Stromal cell of bone marrow (primary cell): ENCODE measurements at regions not wholly inside any gene's neighbourhood (a gene's known extent, or its start where the extent isn't known, plus 50 kb on each side); places are given as distances from the start of the nearest gene placed in this dataset.

Experiments used
- DNase-seq: peaks from one replicate; pipeline ENCODE4 v3.0.0-alpha.2; 2012; ENCODE audit warnings: low read depth

DNA sequence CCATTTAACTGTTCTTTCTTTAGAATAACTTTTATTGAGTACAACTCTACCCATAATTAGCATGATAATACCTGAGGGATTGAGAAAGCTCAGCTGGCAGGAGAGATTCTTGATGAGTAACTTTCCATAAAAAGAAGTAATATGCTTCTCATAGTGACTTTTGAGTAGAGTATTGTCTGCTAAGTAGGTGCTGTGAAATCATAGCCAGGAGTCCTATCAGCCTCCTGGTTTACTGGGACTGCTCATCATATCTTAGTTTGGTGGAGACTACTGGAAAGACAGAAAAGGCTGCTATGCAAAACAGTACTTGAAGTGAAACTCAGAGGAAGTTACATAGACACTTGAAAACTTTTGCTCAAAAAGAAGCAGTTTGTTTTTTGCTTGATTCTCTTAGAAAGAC, 113.3 kb upstream of the ATP2B1 start:
- no peak for DNase-seq

DNA sequence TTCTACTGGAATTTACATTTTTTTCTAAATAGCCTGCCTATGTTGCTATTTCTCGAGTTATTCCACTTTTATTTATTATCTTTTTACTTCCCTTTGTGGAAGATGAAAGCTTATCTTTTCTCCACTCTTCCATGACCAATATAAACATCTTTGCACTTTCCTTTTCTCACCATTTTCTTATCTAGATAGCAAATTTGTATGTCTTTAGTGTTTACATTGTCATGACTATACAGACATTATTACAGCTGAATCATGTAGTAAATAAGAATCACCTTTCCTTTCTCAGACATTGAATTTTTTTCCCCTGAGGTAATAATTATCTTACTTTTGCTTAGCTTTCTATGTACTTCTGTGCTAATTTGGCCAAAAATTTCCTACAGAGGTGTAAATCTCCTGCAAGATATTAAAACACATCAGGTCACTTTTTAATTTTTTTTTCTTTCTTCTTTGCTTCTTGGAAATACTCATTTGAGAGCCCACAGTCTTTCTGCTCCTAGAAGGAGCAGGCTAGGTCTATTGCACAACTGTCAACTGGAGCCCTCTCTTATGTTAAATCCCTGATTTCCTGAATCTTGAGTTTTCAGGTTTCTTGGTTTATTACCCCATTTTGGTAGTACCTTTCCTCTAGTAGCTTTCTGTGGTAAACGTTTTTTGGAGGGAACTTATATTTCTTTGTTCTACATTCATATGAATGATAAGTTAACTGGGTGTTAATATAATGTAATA, 109.0 kb upstream of the ATP2B1 start:
- no peak for DNase-seq

GRCh38 chr12:89815225-89815624, 106.6 kb upstream of the ATP2B1 start:
- no peak for DNase-seq

- DNase-seq = no peak
These were observed 94.8 kb upstream of the ATP2B1 start for GRCh38 chr12:89803412-89803811.

GRCh38 chr12:89801284-89801683, 92.6 kb upstream of the ATP2B1 start:
- DNase-seq = no peak

DNA sequence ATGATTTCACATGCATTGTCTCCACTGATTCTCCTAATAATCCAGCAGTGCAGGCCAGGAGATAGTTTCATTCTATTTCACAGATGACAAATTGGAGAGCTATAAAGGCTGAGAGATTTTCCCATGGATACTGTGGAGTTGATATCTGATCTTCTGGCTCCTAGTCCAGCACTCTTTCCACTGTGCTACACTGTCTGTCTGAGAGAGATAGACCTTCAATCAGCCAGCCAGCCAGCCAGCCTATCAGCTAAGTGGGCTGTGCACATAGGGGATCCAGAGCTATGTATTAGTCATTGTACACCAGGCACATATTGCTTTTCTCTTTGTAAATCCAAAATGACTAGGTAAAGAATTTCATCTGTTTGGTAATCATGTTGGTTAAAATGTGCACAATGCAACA, 91.8 kb upstream of the ATP2B1 start:
- no peak for DNase-seq

DNA sequence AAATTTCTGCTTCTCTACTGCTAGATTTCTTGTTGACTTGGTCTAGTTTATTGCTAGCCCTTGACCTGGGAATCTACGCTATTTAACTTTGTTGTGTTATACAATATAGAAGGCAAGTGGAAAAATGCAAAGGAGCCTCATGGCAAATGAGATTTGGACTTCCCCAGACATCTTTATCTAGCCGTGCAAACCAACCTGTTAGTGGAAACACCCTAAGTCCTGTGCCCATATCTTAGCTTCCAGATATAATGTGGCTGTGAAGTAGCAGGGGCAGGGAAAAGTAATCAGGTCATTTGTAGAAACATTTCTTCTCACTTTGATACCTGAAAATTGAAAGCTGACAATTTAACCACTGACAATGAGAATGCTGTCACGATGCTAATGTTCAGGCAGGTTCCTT, 90.7 kb upstream of the ATP2B1 start:
- no peak for DNase-seq

GRCh38 chr12:89797436-89797835, 88.8 kb upstream of the ATP2B1 start:
- no peak for DNase-seq

- no peak for DNase-seq
These were observed 88.3 kb upstream of the ATP2B1 start for GRCh38 chr12:89796798-89797382.

GRCh38 chr12:89793946-89794345, 85.3 kb upstream of the ATP2B1 start:
- DNase-seq = no peak

DNA sequence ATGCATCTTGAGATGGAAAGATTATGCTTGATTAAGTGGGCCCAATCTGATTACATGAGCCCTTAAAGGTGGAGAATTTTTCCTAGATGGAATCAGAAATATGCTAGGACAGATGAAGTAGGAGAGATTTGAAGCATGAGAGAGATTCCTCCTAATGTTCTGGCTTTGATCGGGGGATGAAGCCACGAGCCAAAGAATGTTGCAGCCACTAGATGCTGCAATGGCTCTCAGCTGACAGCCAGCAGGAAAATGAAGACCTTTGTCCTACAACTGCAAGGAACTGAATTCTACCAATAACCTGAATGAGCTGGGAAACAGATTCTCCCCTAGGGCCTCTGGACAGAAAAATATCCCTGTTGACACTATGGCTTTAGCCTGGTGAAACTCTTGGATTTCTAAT, 82.6 kb upstream of the ATP2B1 start:
- no peak for DNase-seq

- DNase-seq = no peak
These were observed 81.2 kb upstream of the ATP2B1 start for GRCh38 chr12:89789862-89790261.

DNA sequence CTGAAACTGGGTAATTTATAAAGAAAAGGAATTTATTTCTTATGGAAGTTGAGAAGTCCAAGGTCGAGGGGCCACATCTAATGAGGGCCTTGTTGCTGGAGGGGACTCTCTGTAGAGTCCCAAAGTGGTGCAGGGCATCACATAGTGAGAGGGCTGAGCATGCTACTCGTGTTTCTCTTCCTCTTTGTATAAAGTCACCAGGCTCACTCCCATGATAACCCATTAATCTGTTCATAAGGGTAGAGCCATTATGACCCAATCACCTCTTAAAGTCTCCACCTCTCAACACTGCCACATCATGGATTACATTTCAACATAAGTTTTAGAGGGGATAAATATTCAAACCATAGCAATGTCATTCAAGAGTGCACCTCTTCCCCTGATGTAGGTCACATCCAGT, 79.1 kb upstream of the ATP2B1 start:
- DNase-seq = no peak

GRCh38 chr12:89786177-89786810, 77.7 kb upstream of the ATP2B1 start:
- no peak for DNase-seq

- peak; percentile 40 for DNase-seq
These were observed 74.9 kb upstream of the ATP2B1 start for GRCh38 chr12:89783359-89784060.

DNA sequence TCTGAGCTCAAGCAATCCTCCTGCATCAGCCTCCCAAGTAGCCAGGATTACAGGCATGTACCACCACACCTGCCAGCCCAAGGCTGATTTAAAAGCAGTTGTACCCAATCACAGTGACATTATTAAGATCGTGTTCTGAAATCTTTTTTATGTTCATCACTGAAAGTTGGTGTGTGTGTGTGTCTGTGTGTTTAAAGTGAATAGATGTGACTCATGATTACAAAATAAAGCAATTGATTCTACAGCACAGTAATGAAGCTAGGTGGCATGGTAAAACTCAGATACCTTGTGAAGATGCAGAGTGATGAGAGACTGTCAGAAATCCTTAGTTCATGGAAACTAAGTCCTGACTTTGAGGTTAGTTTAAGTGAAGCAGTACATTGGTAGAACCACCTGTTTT, 74.2 kb upstream of the ATP2B1 start:
- no peak for DNase-seq

DNA sequence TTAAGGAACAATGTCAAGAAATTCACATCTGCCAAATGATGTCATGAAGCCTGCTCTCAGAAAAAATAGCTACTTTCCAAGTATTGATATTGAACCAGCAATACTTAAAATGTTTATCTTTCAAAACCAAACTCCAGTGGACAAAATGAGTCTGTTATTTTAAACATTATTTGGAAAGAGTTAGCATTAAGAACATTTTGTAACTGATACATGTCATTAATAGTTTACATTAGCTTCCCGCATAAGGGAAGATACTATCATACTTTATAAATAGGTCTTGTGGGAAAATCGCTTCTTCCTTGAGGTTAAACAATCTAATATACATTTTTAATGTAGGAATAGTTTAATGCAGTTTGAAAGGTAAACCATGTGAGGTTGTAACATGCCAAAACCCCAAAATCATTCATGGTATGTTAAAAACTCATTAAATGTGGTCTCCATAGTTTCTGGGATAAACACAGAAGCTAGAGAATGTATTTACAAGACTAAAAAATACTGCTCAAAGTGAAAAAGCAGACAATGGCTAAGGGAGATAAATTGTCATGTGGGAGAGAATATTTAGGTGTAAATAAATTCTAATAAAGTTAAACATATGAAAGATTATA, 73.4 kb upstream of the ATP2B1 start:
- DNase-seq = no peak

DNA sequence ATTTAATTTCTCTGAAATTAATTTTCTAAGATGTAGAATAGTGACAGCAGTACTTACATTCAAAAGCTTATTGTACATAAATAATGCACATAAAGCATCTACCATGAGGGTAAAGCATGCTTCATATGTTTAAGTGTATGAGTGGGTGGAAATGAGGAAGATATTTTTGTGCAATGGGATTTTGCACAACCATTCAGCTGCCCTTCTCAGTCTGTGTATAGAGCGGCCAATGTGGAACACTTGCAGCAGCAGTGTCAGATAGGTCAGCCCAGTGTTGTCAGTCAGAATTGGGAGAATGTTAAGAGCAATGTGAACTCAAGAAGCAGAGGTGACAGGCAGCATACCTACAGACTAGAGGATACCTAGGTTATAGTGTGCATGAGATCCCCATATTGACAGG, 72.5 kb upstream of the ATP2B1 start:
- no peak for DNase-seq

- DNase-seq = no peak
These were observed 70.5 kb upstream of the ATP2B1 start for GRCh38 chr12:89779090-89779489.

DNA sequence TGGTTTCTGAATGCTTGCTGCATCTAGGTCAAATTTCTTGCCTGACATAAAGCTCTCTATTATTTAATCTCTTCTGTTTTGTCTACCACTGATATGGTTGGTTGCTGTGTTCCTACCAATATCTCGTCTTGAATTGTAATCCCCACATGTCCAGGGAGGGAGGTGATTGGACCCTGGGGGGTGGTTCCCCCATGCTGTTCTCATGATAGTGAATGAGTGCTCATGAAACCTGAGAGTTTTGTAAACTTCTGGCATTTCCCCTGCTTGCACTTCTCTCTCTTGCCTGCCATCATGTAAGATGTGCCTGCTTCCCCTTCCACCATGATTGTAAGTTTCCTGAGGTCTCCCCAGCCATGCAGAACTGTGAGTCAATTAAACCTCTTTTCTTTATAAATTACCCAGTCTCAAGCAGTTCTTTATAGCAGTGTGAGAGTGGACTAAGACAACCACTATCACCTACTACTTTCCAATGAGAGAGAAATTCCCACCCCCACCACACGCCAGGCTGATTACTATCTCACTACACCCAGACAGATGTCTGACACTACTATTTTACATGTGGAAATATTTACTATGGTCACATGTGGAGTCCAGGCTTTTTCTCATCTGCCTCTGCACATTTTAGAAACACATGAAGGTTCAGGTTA, 69.2 kb upstream of the ATP2B1 start:
- DNase-seq = no peak

DNA sequence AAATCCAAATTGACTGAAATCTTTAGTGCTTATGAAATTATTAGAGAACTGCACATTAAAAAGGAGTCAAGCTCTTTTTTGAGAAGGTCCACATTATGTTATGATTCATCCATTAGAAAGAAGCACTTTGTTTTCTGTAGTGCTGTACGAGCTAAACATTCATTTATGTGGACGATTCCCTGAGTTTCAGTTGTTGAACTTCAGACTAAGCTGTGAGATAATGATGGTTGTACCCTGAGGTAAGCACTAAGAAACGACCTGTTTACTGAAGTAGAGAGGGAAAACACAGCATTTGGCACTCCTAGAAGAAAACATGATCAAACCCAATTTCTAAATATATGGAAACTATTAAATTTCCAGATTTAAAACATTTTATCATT, 67.3 kb upstream of the ATP2B1 start:
- DNase-seq = no peak
